ENCODE measurements at regions not wholly inside any gene's neighbourhood (a gene's known extent, or its start where the extent isn't known, plus 50 kb on each side); places are given as distances from the start of the nearest gene placed in this dataset.

DNA sequence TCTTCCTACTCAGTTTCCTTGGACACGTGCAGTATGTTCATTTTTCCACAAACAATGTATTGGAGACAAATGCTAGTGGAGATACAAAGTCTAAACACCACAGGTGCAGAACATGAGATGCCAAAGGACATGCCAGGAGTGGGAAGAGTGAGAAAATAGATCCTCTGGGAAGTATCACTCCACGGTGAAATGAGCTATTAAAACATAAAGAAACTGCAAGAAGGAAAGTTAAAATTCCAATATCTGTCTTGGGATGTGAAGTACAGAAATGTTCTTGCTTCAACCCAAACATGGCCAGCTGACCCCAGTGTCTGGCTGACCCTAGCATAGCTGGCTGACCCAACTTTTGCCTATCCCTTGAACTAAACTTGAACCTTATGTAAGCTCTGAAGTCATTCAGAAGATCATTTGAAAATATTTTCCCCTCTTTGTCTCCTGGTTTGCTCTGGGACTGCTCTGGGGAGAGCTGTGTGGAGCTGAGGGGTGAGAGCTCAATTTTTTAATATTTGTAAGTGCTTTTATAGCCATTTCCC, 59.5 kb downstream of the FZD1 start:
- DNase-seq (ENCODE audit: low spot score), result no peak

DNA sequence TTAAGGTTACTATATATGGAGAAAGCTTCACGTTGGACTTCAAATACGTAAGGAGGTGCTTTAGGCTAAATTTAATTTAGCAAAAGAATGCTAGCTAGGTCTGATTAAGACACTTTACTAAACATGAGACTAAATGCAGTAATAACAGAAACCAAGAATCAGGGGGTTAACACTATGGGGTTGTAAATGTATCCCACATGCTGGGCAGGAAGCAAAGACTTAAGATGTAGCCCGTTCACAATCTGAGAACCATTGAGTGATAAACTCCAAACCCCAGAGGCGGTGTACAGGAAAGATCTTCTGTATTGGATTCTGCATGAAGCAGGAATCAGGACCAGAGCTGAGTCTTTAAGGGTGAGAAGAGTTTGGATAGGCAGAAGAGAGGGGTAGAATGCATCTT, 60.4 kb downstream of the FZD1 start:
- no peak for DNase-seq (ENCODE audit: low spot score)

DNA sequence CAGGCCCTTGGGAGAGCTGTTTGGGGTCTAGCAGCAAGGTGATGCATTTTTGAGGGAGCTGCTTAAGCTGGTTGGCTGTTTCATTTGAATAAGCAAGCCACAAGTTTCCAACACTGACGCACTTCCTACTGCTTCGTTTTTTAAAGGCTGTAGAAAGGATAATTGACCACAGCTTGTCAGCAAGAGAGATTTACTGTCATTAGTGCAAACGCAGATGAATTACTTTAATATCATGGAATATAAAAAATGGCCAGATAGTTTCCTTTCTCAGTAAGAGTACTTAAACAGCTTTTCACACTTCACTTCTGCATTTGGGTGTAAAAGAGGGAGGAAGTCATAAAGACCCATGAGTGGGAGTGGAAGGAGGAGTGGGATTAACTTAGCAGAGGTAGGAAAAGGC, 61.5 kb downstream of the FZD1 start:
- DNase-seq (ENCODE audit: low spot score), result no peak

DNA sequence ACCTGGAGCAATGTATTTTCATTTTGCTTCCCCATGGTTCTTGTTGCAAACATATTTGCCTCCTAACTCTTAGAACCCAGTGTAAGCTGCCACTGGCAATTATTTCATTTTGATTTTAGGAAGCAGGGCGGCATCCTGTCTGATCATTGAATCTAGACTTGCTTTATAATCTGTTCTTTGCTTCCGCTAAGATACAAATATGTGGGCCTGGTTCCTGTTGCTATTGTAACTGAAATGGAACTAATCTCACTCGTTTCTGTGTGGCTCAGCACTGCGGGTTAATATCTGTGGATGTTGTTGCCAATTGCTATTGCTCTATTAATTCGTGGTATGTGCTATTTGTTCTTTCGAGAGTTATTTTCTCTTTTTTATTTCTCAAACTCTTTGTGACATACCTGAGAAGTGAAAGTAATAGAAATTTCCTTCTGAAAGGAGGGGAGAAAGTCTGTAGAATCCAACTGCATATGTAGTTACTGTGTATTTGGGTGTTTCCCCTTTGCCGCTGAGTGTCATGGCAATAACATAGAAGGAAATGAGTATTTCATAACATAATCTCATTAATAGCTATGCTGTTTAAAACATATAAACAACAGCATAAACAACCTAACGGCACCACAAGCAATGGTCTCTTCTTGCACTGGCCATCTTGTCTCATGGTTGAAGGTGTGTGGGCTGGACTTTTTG, 62.4 kb downstream of the FZD1 start:
- DNase-seq (ENCODE audit: low spot score), result no peak

DNA sequence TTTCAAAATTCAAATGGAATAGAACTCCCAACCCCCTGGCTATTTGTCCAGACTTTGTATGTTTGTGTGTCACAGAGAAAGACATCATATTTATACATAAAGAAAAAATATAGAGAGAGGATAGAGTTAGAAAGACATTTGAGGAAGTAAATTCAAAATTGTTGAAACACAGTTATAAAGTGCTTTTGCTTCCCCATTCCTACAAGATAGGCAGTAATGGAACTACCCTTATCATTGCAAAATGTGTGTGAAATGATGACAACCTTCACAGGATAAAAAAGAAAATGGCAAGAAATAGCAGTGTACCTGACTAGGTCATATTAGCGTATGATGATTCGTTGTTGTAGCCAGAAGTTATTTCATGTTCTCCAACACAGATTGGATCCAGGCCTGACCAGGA, 63.1 kb downstream of the FZD1 start:
- DNase-seq (ENCODE audit: low spot score), result no peak

DNA sequence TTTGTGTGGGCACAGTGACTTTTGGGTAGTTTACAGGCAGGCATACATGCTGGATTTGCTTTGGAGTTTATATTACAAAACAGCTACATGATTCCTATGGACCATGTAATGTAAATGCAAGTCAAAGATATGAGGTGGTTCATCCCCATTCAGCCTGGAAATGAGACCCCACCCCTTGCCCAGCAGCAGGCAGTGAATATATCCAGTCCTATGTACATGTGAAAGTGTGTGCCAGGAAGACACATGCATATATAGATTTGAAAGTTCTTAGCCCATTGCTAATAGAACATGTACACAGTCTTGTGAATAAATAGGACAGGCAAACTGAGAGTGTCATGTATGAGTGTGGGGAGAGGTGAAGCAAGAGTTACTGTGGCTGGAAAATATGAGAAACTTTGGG, 65.3 kb downstream of the FZD1 start:
- no peak for DNase-seq (ENCODE audit: low spot score)

DNA sequence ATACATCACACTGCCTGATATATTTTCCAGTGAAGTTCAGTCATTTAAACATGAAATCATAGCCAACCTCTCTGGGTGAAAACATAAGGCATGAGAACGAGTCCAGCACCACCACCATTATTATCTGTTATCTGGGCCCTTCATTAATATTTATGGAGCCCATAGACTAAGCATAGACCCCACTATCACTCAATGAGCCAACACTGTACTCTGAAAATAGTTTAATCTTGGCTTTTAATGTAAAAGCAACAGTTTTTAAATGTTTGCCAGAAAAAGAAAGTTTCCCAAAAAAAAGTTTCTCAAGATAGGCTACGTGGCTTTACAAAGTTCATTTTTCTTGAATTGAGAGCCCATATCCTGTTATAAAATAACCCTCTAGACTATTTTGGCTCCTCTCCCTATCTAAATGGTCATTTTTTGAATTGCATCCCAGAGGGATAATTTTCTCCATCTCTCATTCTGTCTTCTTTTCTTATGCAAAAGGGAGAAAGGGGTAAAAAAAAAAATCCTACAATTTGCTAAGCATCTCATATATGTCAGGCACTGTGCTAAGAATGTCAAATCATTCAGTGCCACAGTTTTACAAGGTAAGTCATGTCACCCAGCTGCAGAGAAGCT, 66.1 kb downstream of the FZD1 start:
- no peak for DNase-seq (ENCODE audit: low spot score)

DNA sequence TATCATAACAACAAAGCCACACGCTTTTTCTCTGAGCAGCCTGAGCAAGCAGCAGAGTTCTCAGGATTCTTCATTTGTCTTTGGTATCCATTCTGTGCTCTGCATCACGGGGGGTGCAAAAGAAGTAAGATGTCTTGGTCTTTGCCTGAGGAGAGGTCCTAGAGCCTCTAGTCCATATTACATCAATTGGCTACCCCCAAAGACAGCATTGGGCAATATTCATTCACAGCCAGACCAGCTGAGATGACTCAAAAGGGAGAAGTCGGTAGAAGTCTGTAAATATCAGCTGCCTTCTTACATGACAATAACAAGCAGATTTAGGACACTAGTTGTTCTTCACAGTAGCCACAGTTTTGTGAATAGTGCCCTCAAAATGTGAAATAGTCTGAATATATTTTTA, 66.6 kb downstream of the FZD1 start:
- no peak for DNase-seq (ENCODE audit: low spot score)

DNA sequence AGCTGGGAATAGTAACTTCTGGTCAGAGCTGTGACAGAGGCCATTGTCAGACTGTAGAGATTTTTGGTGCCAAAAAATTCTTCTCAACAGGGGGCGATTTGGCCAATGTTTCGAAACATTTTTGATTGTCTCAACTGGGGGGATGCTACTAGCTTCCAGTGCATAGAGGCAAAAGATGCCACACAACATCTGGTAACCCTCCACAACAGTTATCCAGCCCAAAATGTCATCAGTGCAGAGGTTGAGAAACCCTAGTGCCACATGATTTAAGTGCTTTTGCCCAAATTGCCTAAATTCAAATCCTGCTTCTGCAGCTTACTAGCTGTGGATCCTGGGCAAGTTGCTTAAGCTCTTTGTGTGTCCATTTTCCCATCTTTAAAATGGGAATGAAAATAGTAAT, 71.9 kb downstream of the FZD1 start:
- DNase-seq (ENCODE audit: low spot score), result no peak

DNA sequence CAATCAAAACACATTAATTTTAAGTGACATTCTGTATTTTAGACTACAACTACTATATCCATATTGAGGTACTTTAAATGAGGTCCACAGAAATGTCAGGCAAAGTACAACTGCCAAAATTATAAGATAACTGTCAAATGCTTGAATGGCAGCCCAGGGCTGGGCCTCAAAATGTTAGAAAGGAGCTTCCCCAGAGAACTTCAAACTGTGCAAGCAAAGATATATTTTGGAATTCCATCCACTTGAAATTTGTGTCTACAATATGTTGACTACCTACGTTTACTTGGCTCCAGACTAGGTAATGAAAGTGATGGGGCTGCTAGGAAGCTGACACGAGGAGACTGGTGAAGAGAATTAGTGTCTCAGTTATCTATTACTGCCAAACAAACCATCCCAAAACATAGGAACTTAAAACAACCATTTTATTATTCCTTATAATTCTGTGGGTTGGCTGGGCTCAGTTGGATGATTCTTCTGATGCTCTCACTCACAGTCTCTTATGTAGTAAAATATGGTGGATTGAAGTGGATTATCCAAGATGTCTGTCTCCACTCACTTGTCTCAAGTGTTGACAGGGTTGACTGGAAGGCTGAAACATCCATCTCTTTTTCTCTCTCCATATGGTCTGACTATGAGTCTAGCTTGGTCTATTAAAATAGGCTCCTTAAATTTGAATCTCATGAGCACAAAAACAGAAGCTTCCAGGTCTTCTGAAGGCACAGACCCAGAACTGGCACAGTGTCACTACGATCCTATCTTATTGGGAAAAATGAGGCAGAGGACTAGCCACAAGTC, 74.2 kb downstream of the FZD1 start:
- no peak for DNase-seq (ENCODE audit: low spot score)

DNA sequence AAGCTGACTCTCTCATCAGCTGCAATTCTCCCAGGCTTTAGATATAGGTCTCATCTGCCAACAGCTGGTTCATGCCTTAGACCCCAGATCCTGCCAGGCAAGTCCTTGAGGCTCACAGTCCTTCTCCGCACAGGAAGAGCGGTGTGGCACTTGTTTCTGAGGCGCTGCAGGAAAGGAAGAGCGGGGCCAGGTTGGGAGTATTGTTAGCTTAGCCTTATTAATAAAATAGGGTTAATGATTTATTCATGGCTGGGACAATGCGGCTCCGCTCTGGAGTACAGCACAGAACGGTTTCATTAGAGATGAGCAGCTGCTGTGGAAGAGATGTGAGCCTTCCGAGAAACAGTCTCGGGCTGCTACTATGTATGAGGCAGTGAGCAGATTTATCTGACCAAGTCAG, 78.1 kb downstream of the FZD1 start:
- no peak for DNase-seq (ENCODE audit: low spot score)

DNA sequence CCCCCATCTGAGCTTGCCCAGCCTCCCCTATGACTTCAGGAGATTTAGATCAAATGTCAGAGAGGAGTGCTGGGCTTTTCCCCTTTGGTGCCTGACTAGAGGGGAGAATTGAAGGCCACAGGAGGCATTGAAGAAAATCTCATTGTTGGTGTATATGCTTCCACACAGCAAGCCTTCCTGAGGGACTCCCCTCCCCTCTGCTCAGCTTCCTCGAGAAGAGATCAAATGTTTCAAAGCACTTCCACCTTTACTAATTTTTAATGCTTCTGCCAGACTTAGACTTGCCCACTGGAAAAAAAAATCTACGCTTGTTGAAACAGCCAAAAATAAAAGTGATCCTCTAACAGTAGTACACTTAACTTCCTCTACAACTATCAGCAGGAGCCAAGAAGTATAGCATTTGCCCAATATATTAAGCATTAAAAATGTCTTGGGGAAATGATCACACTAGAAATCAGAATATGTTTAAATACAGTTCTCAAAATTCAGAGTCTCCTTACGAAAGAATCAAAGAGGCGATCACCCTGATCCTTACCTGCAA, 79.3 kb downstream of the FZD1 start:
- no peak for DNase-seq (ENCODE audit: low spot score)

DNA sequence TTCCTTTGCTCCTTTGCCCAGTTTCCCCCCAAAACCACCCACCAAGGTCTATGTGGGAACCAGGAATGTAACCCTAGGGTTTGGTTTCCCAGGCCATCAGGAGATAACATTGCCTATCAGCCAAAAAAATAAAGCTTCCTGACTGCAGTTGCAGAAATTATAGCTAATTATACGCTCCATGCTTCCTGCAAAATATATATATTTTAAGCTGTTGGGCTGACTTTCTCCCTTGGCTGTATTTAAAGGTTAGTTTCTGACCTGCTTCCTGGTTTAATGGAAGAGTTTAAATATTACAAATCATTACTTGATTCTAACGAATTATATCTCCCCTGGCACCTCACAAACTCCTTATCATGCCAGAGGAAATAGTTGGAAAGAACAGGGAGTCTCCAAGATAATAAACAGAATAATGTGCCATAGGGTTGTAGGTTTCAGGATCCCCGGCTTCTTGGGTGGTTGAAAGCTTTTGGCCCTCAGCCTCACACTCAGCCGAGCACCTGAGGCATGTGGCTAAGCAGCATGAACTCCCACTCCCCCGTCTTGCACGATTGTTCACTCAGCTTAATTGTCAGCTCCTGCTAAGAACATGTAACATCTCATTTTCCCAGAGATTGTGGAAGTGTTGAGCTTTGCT, 79.9 kb downstream of the FZD1 start:
- DNase-seq (ENCODE audit: low spot score), result no peak

DNA sequence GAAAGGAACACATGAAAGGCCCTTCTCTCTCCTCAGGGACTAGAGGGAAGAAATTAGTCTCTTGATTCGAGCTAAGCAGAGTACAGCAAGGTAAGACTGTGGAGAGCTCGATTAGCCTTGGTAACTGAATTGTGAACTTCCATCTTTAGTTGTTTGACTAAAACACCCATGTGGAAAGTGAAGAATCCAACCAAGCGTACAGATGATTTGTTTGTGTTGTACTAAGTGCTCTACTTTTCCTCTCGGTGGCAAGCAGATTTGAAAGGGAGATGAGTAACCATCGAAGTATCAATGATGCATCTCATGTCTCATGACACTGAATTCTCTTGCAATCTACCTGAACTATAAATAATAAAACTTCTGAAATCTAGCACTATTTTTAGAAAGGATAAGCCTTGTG, 80.7 kb downstream of the FZD1 start:
- DNase-seq (ENCODE audit: low spot score), result no peak

DNA sequence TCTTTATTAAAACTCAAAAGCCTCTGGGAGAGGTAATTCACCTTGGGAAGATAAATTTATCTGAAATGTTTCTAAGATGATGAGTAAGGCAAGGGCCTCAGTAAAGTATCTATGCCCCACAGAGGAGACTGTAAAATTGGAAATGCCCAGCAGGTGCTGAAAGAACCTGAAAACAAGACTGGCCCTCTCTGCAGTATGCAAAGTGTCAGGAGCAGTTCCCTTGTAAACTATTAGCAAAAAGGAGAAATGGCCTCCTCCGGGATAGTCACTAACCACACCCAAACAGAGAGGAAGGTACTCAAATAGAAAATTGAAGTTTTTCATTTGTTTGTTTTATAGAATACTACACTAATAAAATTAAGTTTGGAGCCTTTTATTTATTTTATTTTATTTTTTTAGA, 81.2 kb downstream of the FZD1 start:
- DNase-seq (ENCODE audit: low spot score), result no peak

DNA sequence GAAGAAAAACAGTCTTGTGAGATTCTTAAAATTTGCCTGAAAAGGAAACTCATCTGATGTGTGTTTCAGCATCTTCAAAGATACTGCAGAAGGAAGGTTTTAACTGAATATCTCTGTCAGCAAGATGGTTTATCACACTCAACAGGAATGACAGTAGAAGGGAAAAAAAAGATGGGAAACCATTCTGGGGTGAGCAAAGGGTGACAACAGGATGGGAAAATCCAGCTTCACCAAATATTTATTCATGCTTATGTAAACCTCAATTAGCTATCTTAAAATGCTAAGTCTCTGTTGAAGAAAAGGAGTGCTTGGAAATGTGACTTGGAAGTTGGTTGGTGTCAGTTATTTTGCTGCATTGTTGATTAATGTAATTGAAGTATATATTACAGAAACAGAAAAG, 82.2 kb downstream of the FZD1 start:
- no peak for DNase-seq (ENCODE audit: low spot score)

DNA sequence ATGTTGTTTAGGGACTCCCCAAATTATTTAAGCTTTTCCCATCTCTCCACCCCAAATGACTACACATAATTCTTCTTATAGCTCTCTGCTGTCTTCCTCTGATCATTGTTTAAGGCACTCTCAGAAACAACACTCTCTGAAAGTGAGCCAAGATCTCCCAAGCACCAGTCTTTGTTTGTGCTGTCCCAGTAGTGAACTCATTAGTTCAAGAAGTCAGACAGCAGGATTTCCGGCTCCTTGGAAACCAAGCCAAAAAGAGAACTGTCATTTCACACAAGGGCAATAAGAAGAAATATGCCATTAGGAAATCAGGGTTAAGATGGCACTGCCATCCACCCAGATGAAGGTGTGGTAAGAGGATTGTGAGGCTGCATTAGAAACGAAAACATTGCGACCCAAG, 83.1 kb downstream of the FZD1 start:
- no peak for DNase-seq (ENCODE audit: low spot score)

DNA sequence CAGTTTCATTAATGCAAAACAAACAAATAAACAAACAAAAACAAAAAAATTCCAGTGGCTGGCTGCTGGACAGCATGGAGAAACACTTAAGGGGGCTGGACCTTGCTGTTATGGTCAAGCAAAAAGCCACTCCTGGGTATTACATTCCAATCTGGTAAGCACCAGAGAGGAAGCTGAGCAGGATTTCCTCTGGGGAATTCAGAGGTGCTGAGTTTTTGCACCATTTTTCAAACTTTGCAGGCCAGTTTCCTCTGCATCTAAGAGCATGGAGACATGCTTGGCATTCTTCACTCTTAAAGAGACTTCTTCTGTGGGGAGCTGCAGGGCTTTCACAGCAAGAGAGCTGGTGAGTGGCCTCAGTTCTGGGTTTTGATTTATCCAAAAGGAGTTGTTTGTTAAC, 84.5 kb downstream of the FZD1 start:
- no peak for DNase-seq (ENCODE audit: low spot score)

DNA sequence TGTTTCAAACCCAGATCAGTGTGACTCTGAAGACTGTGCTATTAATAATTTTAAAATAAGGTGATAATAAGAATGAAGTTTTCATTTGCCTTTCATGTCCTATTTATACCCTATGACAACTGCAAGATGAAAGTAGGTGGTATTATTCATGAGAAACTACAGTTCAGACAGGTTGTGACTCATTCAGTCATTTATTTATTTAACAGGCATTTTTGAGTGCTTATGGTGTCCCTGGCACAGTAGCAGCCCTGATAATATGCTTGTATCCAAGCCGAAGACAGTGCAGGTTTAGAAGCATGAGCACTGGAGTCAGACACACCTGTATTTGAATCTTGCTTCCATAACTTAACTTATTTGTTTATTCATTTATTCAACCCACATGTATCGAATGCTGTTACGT, 87.1 kb downstream of the FZD1 start:
- no peak for DNase-seq (ENCODE audit: low spot score)

DNA sequence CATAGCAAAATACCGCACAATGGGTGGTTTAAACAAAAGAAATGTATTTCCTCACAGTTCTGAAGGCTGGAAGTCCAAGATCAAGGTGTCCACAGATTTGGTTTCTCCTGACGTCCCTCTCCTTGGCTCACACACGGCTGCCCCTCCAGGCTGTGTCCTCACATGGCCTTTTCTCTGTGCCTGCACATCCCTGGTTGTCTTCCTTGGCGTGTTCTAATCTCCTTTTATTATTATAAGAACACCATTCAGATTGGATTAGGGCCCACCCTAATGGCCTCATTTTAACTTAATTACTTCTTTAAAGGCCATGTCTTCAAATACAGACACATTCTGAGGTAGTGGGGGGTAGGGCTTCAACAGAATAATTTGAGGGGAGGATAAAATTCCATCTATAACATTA, 87.9 kb downstream of the FZD1 start:
- no peak for DNase-seq (ENCODE audit: low spot score)

DNA sequence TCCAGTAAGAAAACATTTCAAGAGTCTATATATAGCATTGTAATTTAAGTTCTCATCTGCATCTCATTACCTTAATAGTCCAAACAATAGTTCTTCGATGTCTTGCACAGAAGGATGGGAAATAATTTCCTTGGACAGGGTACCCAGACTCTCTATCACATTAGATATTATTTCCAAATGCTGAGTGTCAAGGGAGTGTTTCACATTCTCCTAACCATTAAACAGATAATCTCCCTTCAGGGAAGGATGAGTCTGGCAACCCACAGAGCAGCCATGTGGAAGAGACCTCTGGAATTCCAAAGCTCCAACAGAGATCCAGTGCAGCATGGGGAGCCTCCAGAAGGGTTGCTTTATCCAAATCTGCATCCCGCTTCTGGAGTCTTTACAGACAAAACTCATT, 89.6 kb downstream of the FZD1 start:
- no peak for DNase-seq (ENCODE audit: low spot score)

DNA sequence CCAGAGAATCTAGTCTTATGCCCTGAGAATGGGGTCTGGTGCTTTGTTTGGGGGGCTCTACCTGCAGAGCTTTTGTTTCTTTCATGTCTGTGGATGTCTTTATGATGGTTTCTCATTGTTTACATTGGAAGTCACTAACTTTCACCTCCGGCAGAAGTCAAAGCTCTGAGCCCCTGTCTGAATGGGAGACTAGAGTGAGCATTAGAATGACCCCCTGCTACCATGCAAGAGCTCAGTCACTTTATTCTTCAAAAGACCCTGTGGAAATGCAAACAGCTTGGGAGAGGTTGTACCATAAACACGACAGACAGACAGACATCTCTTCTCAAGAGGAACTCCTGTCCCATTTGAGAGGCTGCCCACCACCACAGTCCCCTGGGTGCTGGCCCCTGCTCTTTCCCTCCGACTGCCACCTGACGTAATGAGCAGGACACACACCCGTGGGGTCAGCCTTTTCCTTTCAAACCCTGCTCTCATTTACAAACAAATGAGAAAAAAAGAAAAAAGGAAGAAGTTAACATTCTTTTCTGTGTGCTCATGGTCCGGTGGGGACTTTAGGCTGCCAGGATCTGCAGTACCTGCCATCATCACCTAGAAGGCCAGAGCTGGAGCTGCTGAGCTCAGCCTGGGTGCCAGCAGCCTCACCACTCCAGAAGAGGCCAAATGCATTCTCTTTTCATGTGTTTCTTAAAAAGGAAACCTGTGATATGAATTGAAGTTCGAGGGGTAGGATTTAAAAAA, 91.6 kb downstream of the FZD1 start:
- DNase-seq (ENCODE audit: low spot score), result no peak

Data from activated CD4-positive, alpha-beta T cell treated with anti-CD3 and anti-CD28 coated beads, Interleukin-2, Interleukin-4, amounts not matched to agents 100 ng/mL and 50 ng/mL, durations not matched to agents 16 hours and 8 hours (primary cell).